Fibroblast of skin of right quadriceps (primary cell): ENCODE measurements at regions not wholly inside any gene's neighbourhood (a gene's known extent, or its start where the extent isn't known, plus 50 kb on each side); places are given as distances from the start of the nearest gene placed in this dataset.

Experiments
- DNase-seq: peaks from one replicate; pipeline ENCODE4 v3.0.0-alpha.2; 2013

GRCh38 chr9:108479989-108480652, 375.7 kb downstream of the ACTL7B start:
- no peak for DNase-seq

- peak; percentile 90 for DNase-seq
These were observed 377.1 kb downstream of the ACTL7B start for GRCh38 chr9:108478431-108479332.

- DNase-seq, result peak; percentile 84
These were observed 378.2 kb downstream of the ACTL7B start for GRCh38 chr9:108477529-108478006.

- DNase-seq, result peak; percentile 32
These were observed 379.2 kb downstream of the ACTL7B start for GRCh38 chr9:108476574-108476973.

GRCh38 chr9:108475813-108476212, 380.0 kb downstream of the ACTL7B start:
- no peak for DNase-seq

GRCh38 chr9:108474356-108474755, 381.4 kb downstream of the ACTL7B start:
- DNase-seq, result peak; percentile 13

GRCh38 chr9:108473209-108474112, 382.3 kb downstream of the ACTL7B start:
- peak; percentile 69 for DNase-seq

GRCh38 chr9:108469654-108470053, 386.1 kb downstream of the ACTL7B start:
- peak; percentile 37 for DNase-seq

GRCh38 chr9:108468364-108468763, 387.4 kb downstream of the ACTL7B start:
- DNase-seq, result peak; percentile 24

- no peak for DNase-seq
These were observed 388.0 kb downstream of the ACTL7B start for GRCh38 chr9:108467653-108468324.

- DNase-seq, result no peak
These were observed 388.6 kb downstream of the ACTL7B start for GRCh38 chr9:108467161-108467560.

- DNase-seq, result no peak
These were observed 389.5 kb downstream of the ACTL7B start for GRCh38 chr9:108466304-108466703.

GRCh38 chr9:108463932-108464606, 391.7 kb downstream of the ACTL7B start:
- no peak for DNase-seq

- DNase-seq, result no peak
These were observed 398.9 kb downstream of the ACTL7B start for GRCh38 chr9:108456903-108457302.

GRCh38 chr9:108445431-108446071, 410.2 kb downstream of the ACTL7B start:
- DNase-seq, result no peak

GRCh38 chr9:108444400-108445358, 411.1 kb downstream of the ACTL7B start:
- DNase-seq, result peak; percentile 98

GRCh38 chr9:108443741-108444140, 412.0 kb downstream of the ACTL7B start:
- peak; percentile 82 for DNase-seq

- DNase-seq, result peak; percentile 83
These were observed 412.7 kb downstream of the ACTL7B start for GRCh38 chr9:108443019-108443633.

GRCh38 chr9:108442627-108443018, 413.2 kb downstream of the ACTL7B start:
- no peak for DNase-seq
